OCI-M1 (cell line): ENCODE measurements at regions not wholly inside any gene's neighbourhood (a gene's known extent, or its start where the extent isn't known, plus 50 kb on each side); places are given as distances from the start of the nearest gene placed in this dataset.

Experiments used
- DNase-seq: peaks from one replicate; lab custom pipeline; 2025; lab: John Stamatoyannopoulos, UW

DNA sequence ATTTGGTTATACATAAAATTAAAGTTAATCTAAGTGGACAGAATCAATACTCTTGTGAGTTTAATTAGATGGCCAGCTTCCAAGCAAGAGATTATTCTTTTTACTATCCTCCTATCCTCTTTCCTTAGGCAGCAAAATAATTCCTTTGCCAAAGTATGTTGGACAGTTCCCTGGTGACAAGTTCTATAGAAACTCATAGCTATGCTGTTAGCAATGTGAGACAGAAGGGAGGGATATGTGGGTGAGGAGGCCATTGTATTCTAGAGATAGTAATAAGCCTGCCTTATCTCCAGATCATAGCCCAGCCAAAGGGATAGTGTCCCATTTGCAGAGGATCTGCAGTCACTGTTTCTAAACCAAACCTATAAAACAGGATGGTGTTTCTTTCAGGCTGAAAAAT lies 181.6 kb upstream of the HDAC9 start:
- no peak for DNase-seq

DNA sequence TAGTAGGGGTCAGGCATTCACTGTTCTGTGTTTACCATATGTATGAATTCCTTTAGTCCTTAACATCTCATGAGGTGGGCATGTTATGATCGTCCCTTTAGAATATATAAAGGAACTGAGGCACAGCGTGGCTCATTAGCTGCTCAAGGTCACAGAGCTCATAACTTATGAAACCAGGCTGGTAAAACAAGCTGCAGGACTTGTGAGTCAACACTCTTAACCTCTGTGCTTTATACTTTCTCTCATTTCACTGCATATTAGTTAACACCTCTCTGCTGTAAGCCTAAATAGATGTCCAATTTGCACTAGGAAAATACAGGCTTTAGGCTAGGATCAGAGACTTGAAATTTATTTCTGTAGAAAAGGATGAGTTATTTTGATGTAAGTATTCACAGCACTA lies 180.3 kb upstream of the HDAC9 start:
- DNase-seq, result no peak

DNA sequence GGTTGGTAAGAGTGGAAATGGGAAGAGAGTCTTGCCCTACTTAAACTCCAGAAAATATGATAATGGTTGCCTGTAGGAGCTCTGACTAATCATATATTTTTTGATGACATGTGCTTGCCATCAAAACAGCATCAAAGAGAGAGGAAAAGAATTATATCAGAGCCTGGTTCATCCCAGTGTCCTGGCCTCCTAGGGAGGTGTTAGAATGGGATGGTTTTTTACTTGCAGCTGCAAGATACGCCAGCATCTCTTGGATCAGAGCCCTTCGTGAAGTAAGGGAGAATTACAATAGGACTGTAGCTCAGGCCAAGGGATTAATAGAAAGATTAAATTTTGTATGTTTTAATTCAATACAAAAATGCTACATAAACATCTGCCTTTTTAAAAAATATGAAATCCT lies 177.6 kb upstream of the HDAC9 start:
- DNase-seq, result no peak

DNA sequence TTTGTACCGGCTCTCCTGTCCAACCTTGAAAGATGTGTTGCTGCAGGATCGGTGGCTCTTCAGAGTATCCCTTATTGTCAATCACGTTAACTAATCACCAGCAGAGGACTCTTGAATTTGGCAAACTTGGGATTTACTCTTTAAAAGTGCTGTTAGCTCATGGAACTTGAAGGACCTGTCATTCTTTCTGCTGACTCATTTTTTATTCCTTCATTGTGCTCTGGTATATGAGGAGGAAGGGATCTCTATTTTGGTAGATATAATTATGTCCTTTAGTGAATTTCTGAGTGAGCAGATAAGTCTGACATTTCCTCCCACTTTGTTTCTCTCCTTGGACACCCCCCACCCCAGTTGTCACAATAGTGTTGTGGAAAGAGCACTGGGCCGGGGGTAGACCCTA lies 175.1 kb upstream of the HDAC9 start:
- DNase-seq, result peak; percentile 13

DNA sequence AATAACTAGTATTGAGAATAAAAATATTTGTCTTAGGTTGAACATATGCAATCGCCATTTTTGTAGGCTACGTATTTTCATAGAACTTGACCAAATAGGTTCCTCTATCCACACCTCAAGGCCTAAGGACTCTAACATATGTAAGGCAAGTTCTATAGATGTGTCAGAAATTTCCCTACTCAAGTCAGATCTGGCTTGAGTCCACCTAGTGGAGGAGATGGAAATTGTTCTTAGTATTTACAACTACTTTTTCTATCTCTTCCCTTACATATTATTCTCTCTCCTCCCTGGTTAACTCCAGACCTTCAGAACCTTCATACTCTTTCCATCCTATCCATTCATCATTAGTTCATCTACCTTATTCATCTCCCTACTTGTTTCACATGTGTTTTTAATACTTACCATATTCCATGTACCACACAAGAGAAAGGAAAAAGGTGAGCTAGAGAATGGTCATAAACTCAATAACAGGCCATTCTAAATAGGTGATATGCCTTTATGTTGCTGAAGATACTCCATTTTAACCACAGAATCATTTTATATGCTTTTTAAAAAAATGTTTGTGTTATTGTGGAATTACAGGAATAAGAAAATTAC lies 174.5 kb upstream of the HDAC9 start:
- DNase-seq, result peak; percentile 66

DNA sequence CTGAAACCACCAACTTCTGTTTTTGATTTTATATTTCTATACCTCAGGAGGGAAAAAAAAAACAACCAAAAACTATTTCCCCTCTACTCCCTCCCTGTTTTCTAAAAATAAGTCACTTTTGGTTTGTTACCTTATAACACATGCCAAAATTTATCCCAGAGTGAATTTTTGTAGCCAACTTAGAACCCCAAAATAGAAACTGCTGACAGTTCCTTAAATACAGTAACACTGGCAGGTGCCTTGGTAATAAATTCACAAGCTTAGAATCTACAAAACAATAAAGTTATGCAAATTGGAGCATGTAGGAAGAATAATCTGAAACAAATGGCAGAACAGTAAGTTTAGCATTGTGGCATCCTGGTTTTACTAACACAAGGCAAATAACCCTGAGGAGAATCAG lies 165.0 kb upstream of the HDAC9 start:
- DNase-seq, result no peak

DNA sequence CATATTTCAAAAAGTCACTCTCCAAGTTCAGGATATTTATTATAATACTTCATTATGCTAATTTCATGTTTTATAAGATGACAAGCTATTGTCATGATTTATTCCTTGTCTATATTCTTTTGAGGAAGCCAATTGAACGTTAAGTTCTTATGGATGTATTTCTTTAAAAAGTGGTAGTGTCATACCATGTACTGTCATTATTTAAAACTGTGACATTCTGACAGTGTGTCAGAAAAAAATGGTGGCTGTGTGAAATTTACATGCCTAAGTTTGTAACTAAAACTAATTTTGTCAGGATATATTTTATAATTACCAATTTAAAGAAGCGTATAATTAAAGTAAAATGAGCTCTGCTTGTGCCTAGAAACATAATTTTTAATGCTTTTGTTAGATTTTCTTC lies 158.9 kb upstream of the HDAC9 start:
- no peak for DNase-seq

DNA sequence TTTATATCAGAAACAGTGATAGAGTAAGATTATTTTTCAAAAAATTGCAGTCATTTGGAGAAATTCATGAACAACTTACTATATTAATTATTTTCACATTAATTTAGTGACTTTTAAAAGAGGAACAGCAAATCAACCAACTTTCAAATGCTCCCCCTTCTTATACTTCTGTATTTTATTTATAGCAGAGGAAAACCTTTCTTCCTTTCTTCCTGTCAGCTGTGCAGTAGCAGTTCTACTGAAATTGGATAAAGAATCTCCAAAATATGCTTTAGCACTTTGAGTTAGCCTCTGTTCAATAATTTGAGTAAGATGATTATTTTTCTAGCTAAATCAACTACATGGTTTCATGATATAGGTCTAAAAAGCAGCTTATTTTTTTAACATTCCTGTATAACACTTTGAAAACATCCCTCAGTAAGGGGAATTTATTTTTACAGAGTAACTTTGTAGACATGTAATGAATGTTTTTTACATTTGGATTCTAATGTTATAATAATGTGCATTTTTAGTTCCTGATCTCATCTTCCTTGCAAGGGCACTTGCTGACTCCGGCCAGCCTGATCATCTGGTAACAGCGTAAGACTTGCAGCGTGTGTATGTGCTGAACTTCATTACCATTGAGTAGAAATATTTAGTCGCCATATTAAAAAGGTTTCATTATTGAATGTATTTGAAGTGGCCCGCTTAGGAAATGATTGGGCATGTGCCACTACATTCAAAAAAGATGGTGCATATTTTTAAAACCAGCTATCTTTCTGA lies 158.3 kb upstream of the HDAC9 start:
- DNase-seq, result peak; percentile 23

DNA sequence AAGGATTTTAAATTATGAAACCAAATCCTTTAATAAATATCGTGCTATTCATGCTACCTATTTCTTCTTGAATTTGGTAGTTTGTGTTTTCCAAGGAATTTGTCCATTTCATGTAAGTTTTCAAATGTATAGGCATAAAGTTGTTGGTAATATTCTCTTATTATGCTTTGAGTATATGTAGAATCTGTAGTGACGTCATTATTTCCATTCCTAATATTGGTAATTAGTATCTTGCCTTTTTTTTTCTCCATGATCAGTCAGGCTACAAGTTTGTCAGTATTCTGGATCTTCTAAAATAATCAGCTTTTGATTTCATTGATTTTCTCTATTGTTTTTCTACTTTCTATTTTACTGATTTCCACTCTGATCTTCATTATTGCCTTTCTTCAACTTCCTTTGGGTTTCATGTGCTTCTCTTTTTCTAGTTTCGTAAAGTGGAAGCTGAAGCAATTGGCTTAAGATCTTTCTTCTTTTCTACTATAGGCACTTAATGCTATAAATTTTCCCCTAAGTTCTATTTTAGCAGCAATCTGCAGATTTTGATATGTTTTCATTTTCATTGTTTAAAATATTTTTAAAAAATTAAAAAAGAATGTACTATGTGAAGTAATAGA lies 156.5 kb upstream of the HDAC9 start:
- no peak for DNase-seq

DNA sequence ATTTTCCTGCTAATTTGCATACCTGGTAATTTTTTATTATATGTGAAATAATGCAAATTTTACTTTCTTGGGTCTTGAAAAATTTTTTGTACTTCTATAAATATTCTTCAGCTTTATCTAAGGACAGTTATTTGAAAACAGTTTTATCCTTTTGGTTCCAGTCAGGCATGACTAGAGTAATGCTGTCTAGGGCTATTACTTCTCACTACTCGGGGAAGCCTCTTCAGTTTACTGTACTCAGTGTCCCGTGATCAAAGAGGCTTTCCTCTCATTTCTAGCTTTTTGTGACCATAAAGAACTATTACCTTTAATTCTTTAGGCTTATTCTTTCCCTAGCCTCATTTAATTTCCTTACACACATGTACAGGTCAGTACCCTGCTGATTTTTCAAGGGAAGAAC lies 153.8 kb upstream of the HDAC9 start:
- DNase-seq, result no peak

DNA sequence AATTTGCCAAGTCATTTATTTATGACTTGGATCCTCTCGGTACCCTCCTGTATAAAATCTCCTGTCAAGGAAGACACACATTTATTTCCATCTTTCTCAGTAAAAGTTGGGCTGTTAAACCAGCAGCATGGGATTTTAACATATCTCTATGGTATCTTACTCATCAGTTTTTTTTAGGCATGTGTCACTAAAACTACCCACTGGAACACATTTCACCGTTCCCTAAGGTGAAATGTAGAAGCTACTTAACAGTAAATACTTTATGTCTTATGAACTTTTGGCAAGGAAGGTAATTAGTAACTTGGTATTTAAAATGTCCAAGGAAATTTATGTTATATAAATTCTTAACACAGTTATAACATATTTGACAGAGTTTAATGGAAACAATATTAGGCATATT lies 152.5 kb upstream of the HDAC9 start:
- DNase-seq, result no peak

DNA sequence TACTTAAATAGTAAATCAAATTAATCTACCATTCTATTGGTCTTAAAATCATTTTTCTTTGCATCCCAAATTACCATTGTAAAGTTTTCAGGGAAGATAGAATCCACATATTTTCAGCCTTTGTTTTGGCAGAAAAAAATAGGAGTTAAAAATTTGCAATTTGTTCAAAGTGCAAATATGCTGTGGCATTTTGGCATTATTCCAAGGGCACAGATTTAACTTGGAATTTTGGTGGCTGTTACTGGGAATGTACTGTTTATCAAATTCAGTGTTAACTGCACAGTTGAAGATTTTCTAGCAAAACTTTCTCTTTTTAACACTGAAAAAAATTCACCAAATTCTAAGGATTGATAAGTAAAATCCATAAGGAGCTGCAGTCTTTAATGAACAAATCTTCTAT lies 151.0 kb upstream of the HDAC9 start:
- DNase-seq, result no peak

DNA sequence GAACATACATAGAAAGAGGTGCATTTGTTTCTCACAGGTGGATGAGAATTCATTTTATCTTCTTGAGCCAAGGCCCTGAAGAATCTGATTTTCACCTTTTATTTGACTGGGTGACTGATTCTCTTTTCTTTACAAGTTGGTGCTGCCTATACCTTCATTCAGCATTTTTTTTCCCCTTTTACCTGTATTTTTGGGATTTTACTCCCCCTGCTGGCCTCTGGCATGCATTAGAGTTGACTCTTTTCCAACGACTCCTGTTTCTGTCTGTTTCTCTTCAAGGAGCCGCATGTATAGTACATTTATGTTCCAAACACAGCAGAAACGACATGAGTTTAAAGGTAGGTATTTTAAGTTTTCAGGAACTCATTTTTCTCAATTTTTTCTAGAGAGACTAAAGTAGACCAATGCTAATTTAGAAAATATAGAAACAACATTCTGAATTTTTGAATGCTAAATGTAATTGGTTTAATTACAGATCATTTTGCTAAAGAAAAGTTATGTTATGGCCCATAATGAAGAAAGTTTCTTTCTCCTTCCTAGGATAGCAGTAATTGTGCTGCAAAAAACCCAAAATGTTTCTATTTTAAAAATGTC lies 149.8 kb upstream of the HDAC9 start:
- peak; percentile 70 for DNase-seq

DNA sequence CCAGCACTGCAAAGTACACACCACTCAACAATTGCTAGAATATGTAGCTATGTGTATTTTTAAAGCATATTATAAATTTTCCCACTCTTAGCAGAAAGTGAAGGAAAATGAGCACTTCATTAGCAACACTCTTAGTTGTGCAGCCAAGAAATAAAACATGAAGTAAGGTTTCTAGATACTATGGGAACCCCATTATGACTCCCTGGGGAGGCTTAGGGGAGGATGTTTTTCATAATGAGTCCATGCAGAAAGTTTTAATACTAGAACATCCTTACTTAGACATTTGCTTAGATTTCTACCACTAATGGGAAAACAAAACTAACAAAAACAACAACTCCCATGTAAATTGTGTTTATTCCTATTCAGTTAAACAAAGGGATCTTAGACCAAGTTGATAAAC lies 148.4 kb upstream of the HDAC9 start:
- no peak for DNase-seq

DNA sequence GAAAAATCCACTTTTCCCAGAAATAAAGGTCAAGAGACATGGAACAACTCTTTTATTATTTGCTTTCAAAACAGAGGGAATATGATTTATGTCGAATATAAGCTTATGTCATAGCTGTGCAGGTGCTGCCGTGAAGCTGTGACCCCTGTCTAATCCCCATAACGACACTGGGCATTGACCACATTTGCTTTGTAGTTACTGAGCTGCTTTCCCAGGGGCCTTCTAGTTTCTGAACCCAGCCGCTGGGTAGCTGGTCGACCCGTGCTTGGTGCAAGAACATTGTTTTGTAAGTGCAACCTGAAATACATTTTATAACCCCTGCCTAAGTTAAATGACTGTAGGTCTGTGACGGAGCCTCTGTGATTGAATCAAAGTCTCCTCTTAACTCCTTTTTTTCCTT lies 144.9 kb upstream of the HDAC9 start:
- no peak for DNase-seq

DNA sequence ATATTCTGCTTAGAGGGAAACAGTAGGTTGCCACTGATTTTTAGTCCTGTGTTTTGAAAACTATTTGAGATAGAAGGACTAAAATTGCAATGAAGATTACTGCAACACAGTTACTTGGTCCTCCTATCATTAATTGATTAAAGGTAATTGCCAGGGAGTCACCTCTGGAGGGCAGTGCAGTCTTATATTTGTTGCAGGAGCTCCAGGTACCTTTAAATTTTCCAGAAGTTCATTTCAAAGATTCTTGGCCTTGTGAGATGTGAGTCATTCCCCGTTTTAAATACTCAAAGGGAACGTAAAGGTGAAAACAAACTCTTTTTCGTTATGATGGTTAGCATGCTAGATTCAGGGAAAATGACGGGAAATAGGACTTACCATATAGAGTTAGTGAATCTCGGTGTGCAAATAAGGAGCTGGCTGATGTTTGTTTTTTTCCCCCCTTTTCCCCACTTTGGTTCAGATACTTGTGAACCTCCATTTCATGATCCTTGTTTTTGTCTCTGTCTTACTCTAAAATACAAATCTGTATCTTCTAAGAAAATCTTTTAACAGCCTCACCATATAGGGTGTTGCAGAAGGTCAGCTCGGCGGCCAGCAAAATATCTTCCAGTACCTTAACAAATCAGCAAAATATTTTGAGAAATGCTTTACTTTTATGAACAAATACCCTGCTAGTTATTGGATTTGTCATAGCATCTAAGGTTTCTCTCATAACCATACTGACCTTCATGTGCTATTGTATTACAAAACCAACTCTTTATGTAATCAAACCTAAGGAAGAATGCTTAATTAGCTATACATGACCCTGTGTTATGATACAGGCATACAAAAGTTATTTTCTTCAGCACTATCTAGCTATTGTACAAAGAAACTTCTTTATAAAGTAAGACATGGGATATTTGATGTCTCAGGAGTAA lies 143.0 kb upstream of the HDAC9 start:
- peak; percentile 65 for DNase-seq

DNA sequence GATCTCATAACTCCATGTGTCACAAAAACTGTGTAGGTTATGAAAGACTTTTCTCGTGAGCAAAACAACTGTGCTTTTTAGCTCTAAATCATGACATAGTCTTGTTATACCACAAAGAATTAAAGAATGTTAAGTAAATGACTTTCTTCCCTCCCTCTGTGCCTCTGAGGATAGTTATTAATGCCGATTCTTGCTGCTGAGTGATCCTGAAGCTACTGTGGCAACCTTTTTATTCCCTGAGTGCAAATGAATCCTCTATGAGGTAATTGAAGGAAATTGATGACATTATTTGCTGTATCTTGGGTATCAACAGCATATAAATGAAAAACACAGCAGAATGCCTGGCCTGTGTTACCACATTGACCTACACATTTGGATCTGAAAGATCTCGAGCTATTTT lies 142.2 kb upstream of the HDAC9 start:
- DNase-seq, result no peak

DNA sequence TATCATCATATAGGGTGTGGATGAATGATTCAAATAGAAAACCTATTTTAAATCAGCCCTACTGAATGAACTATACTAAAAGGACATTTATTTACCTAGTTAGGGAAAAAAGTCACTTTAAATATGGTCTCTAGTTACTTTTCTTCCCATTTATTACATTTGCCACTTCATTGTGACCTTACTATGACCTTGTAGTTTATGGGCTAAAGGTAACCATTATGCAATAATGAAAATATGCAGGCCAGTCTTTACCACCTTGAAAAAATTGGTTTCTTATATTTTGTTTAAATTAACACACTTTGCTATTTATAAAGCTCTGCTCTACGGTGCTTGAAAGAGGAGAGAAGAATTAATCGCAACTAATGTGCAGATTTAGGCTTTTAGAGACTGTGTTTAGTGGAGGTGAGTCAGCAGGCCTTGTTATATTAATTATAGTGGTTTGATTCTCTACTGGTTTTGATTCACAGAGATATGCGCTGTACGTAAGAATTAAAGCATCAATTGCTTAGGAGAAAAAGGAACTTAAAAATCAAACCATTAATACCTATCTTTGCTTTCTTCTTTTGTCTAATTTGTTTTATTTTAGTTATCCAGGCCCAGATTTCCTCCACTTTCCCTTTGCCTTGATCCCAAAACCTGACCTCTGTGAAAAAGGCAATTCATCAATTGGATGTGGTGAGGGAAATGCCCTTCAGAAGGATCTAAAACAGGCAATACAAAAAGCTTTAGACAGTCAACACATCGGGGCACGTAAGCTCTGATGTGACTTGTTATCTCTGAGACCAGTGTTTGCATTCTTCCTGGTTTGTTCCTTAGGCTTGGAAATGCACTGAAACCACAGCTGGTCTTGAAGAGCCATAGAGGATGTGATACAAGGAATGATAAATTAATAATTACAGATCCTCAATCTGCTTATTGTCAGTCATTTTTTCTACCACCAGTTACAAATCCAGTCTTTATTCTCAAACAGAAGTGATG lies 141.2 kb upstream of the HDAC9 start:
- DNase-seq, result no peak

DNA sequence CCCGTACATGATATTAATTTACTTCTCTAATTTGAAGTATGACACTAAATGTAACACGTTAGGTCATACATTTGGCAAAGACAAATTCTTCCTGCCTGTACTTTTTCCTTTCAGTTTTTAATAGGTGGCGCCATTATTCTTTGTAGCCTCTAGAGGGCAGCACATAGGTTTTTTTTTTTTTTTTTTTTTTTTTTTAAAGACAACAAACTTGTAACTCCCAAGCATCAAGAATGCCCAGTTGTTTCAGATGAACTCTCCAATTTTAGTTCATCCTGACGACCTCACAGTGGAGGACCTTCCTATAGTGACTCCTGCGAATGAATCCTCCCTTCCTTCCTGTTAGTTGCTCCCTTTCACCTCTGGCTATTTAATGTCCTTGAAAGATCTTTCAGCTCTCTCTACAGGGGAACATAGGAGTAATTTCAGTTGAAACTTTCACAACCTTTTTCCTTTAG lies 139.3 kb upstream of the HDAC9 start:
- DNase-seq, result peak; percentile 66

DNA sequence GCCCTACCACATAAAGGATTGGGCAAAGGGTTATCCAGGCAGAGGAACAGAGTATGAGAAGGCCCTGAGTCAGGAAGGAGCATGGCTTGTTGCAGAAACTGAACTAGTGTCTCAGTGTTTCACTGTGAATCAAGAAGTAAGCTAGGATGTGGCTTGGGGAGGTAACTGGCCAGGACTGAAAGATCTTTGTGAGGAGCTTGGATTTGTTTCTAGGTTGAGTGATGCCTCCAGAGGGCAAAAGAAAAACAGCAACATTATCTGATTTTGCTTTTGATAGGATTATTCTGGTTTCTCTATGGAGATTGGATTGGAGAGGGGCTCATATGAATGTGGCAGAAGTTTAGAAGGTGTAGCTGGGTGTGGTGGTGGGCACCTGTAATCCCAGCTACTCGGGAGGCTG lies 137.9 kb upstream of the HDAC9 start:
- peak; percentile 26 for DNase-seq

DNA sequence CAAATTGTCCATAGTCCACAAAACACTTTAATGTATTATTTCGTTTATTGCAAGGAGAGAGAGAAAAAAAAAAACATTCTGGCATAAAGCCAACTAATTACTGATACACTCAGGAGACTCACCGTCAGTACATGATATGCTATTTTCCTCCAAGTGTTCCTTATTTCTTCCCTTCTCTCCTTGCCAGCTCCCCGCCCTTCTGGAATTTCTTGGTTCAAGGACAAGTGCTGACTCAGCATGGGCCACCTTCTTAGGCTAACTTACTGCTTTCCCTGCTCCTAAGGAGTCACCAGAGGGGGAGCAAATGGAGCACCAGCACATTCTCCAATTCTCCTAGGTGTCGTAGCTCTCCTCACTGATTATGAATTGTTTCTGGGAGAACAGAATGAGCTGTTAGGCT lies 133.8 kb upstream of the HDAC9 start:
- no peak for DNase-seq
